K562 (cell line): ENCODE measurements at regions not wholly inside any gene's neighbourhood (a gene's known extent, or its start where the extent isn't known, plus 50 kb on each side); places are given as distances from the start of the nearest gene placed in this dataset.

Experiments used
- NR1H2 ChIP-seq: sonication (generic); formaldehyde crosslinking; IDR thresholded peaks from 2 replicates; pipeline ENCODE4 v1.4.0; 2020; ENCODE audit warnings: mild to moderate bottlenecking, missing genetic modification reagents
- XRCC4 ChIP-seq: IDR thresholded peaks from one replicate; pipeline ENCODE4 v1.6.1; 2011; ENCODE audit not compliant: insufficient read depth, insufficient read length; ENCODE audit errors: extremely low read depth
- TF ChIP-seq, protein P1 (sequence below), 2 experiments: fragments of 450-650 bp in 1 of 2; sonication (generic) in 1 of 2; formaldehyde crosslinking in 1 of 2; IDR thresholded peaks; 2 replicates each; pipeline versions ENCODE4 v1.7.1 to v1.9.0; 2016 to 2022; ENCODE audit warnings: inconsistent platforms in 1 of 2, mild to moderate bottlenecking in 1 of 2, missing genetic modification reagents in 1 of 2

DNA sequence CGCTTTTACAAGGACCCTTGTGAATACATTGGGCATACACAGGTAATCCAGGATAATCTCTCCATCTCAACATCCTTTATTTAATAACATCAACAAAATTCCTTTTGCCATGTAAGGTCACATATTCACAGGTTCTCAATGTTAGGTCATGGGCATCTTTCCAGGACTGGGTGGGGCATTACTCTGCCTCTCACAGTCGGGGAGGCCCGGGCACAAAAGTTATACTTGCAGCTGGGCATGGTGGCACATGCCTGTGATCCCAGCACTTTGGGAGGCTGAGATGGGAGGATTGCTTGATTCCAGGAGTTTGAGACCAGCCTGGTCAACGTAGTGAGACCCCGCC is 93.7 kb upstream of the AP1S2 start:
- TF ChIP-seq XRCC4 (no peak), NR1H2 (no peak)
- TF ChIP-seq, protein P1, sequence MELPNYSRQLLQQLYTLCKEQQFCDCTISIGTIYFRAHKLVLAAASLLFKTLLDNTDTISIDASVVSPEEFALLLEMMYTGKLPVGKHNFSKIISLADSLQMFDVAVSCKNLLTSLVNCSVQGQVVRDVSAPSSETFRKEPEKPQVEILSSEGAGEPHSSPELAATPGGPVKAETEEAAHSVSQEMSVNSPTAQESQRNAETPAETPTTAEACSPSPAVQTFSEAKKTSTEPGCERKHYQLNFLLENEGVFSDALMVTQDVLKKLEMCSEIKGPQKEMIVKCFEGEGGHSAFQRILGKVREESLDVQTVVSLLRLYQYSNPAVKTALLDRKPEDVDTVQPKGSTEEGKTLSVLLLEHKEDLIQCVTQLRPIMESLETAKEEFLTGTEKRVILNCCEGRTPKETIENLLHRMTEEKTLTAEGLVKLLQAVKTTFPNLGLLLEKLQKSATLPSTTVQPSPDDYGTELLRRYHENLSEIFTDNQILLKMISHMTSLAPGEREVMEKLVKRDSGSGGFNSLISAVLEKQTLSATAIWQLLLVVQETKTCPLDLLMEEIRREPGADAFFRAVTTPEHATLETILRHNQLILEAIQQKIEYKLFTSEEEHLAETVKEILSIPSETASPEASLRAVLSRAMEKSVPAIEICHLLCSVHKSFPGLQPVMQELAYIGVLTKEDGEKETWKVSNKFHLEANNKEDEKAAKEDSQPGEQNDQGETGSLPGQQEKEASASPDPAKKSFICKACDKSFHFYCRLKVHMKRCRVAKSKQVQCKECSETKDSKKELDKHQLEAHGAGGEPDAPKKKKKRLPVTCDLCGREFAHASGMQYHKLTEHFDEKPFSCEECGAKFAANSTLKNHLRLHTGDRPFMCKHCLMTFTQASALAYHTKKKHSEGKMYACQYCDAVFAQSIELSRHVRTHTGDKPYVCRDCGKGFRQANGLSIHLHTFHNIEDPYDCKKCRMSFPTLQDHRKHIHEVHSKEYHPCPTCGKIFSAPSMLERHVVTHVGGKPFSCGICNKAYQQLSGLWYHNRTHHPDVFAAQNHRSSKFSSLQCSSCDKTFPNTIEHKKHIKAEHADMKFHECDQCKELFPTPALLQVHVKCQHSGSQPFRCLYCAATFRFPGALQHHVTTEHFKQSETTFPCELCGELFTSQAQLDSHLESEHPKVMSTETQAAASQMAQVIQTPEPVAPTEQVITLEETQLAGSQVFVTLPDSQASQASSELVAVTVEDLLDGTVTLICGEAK (IDR thresholded peaks at IDR 0.05), result no peak
- TF ChIP-seq, protein P1 (CRISPR knock-in tag; IDR thresholded peaks at IDR 0.05), result no peak
